ENCODE measurements at regions not wholly inside any gene's neighbourhood (a gene's known extent, or its start where the extent isn't known, plus 50 kb on each side); places are given as distances from the start of the nearest gene placed in this dataset.

GRCh38 chr6:126537061-126537816, 197.3 kb downstream of the CENPW start:
- no peaks in the 10 kb centered on the region for H3K9me2 ChIP-seq (ENCODE audit: insufficient read depth)
- POLR2A ChIA-PET: no interaction called here
- no peaks in the 10 kb centered on the region for H3K79me2 ChIP-seq (ENCODE audit: insufficient read depth, low read length)
- H3K36me3 ChIP-seq (ENCODE audit: control insufficient read depth in 1 of 2, insufficient read depth in 2 of 2, low read length in 2 of 2): no peaks in the 10 kb centered on the region
- no peaks in the 10 kb centered on the region for H3K27me3 ChIP-seq (ENCODE audit: insufficient read depth, low read length)
- H3K9ac ChIP-seq (ENCODE audit: low read length): no peak overlapping the region
- intact Hi-C loops (cut with micrococcal nuclease): no loop called here
- CTCF ChIA-PET: no interaction called here
- no TSS peak for BruUV-seq (replicated peaks)
- H3K4me2 ChIP-seq (ENCODE audit: low read length): no peak overlapping the region
- H2AFZ ChIP-seq (ENCODE audit: low read depth, low read length, poor library complexity, severe bottlenecking): no peak overlapping the region
- H4K20me1 ChIP-seq (ENCODE audit: insufficient read depth): no peaks in the 10 kb centered on the region
- RAD21 ChIA-PET (ENCODE audit: low non-redundant PET in 1 of 2, low total read pairs in 2 of 2, uncharacterized antibody in 2 of 2, unreplicated experiment in 2 of 2): no interaction called here
- no peak overlapping the region for H3K27ac ChIP-seq (ENCODE audit: low read depth, low read length)
- H3K9me3 ChIP-seq (ENCODE audit: control insufficient read depth in 1 of 2, insufficient read depth in 1 of 2, low read depth in 1 of 2, low read length in 2 of 2): no peaks in the 10 kb centered on the region
- DNase-seq (ENCODE audit: low read depth, low spot score): no peak
- H3K4me3 ChIP-seq (replicated peaks in 1 of 2; ENCODE audit: low read depth in 1 of 2, low read length in 2 of 2): no peak overlapping the region
- H3K4me1 ChIP-seq (ENCODE audit: control insufficient read depth in 1 of 2, insufficient read depth in 2 of 2, low read length in 2 of 2): peaks cover 3 to 23% of the 10 kb centered on the region in 2 experiments; a peak in 2 of 4 replicates
- TF ChIP-seq SRF (IDR thresholded peaks at IDR 0.05; ENCODE audit: low read depth): no peak
- no peak for TF ChIP-seq ZNF274 (IDR thresholded peaks at IDR 0.05; ENCODE audit: low read depth, low read length)
- TF ChIP-seq YY1 (IDR thresholded peaks at IDR 0.05; ENCODE audit: extremely low read depth, insufficient replicate concordance, low read depth, low read length): no peak
- TF ChIP-seq RAD21 (IDR thresholded peaks at IDR 0.05; ENCODE audit: low read depth): no peak
- TF ChIP-seq, protein P1, sequence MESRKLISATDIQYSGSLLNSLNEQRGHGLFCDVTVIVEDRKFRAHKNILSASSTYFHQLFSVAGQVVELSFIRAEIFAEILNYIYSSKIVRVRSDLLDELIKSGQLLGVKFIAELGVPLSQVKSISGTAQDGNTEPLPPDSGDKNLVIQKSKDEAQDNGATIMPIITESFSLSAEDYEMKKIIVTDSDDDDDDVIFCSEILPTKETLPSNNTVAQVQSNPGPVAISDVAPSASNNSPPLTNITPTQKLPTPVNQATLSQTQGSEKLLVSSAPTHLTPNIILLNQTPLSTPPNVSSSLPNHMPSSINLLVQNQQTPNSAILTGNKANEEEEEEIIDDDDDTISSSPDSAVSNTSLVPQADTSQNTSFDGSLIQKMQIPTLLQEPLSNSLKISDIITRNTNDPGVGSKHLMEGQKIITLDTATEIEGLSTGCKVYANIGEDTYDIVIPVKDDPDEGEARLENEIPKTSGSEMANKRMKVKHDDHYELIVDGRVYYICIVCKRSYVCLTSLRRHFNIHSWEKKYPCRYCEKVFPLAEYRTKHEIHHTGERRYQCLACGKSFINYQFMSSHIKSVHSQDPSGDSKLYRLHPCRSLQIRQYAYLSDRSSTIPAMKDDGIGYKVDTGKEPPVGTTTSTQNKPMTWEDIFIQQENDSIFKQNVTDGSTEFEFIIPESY (IDR thresholded peaks at IDR 0.05; ENCODE audit: extremely low read depth, insufficient replicate concordance, low read length): no peak
- TF ChIP-seq EGR1 (IDR thresholded peaks at IDR 0.05; ENCODE audit: low read depth): no peak
- TF ChIP-seq CBX3 (IDR thresholded peaks at IDR 0.05; ENCODE audit: low read depth): no peak
- TF ChIP-seq SIN3A (IDR thresholded peaks at IDR 0.05; ENCODE audit: low read depth): no peak
- TF ChIP-seq TCF7L2 (IDR thresholded peaks at IDR 0.05; ENCODE audit: borderline replicate concordance, extremely low read depth, insufficient read depth, insufficient read length): no peak
- TF ChIP-seq ZFX (IDR thresholded peaks at IDR 0.05): no peak
- TF ChIP-seq POLR2A (IDR thresholded peaks at IDR 0.05; ENCODE audit: borderline replicate concordance, extremely low read depth, insufficient read depth, insufficient read length): no peak
- no peak for TF ChIP-seq CEBPB (IDR thresholded peaks at IDR 0.05; ENCODE audit: low read depth)
- ATAC-seq: no peak
